HT-29 (cell line): ENCODE measurements at regions not wholly inside any gene's neighbourhood (a gene's known extent, or its start where the extent isn't known, plus 50 kb on each side); places are given as distances from the start of the nearest gene placed in this dataset.
A peak's percentile ranks its signal among the peaks of the same experiment; 100 is the strongest.

ENCODE experiments used
- DNase-seq: peaks from one replicate; pipeline ENCODE4 v3.0.0-alpha.2; 2015; ENCODE audit warnings: low spot score

- DNase-seq: no peak
Measured at GRCh38 chr1:36555041-36555440, 72.3 kb upstream of the CSF3R start.

GRCh38 chr1:36554323-36554628 is 71.6 kb upstream of the CSF3R start:
- DNase-seq: no peak

GRCh38 chr1:36553591-36554322 is 71.0 kb upstream of the CSF3R start:
- DNase-seq: peak; percentile 85

- DNase-seq: peak; percentile 9
Measured at GRCh38 chr1:36542962-36543515, 60.3 kb upstream of the CSF3R start.

- DNase-seq: no peak
Measured at GRCh38 chr1:36542024-36542961, 59.6 kb upstream of the CSF3R start.

- no peak for DNase-seq
Measured at GRCh38 chr1:36540056-36540455, 57.3 kb upstream of the CSF3R start.

GRCh38 chr1:36539526-36539925 is 56.8 kb upstream of the CSF3R start:
- DNase-seq: no peak

GRCh38 chr1:36537991-36538390 is 55.3 kb upstream of the CSF3R start:
- DNase-seq: no peak

- DNase-seq: no peak
Measured at GRCh38 chr1:36537190-36537768, 54.6 kb upstream of the CSF3R start.

GRCh38 chr1:36536727-36537126 is 54.0 kb upstream of the CSF3R start:
- DNase-seq: no peak

GRCh38 chr1:36534711-36535412 is 52.1 kb upstream of the CSF3R start:
- no peak for DNase-seq

- no peak for DNase-seq
Measured at GRCh38 chr1:36533897-36534296, 51.2 kb upstream of the CSF3R start.

GRCh38 chr1:36532810-36533401 is 50.2 kb upstream of the CSF3R start:
- no peak for DNase-seq
